ENCODE measurements at regions not wholly inside any gene's neighbourhood (a gene's known extent, or its start where the extent isn't known, plus 50 kb on each side); places are given as distances from the start of the nearest gene placed in this dataset.

DNA sequence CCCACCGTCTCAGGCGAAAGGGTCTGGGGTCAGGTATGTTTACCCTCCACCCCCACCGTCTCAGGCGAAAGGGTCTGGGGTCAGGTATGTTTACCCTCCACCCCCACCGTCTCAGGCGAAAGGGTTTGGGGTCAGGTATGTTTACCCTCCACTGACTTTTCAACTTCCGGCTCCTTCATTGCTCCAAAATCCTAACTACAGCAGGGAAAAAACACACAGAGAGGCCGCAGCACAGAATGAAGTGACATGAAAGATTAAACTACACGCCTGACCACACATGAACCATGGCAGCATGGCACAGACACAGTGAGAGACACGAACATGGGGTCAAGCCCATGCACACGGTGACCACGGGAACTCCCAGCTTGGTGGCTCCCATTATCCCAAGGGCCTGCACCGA lies 634.9 kb upstream of the B3GAT1 start:
- Histone ChIP-seq H3K4me3 (ENCODE audit: low read length in 3 of 3) (no peak overlapping the region), H3K36me3 (ENCODE audit: control insufficient read depth in 2 of 3, insufficient read depth in 3 of 3, low read length in 3 of 3) (no peaks in the 10 kb centered on the region), H3K9me3 (ENCODE audit: control insufficient read depth in 2 of 3, insufficient read depth in 1 of 3, low read length in 3 of 3) (no peaks in the 10 kb centered on the region), H3K27ac (ENCODE audit: low read depth in 2 of 2, low read length in 2 of 2) (no peak overlapping the region), H3K4me1 (ENCODE audit: control insufficient read depth in 2 of 3, insufficient read depth in 2 of 3, low read depth in 1 of 3, low read length in 3 of 3) (no peaks in the 10 kb centered on the region), H3K9ac (ENCODE audit: low read length in 3 of 3) (no peak overlapping the region), H3K27me3 (ENCODE audit: control insufficient read depth, insufficient read depth, low read length) (no peaks in the 10 kb centered on the region)
- DNase-seq: peak in 4 of 5 donors; percentile 46 to 62 (median 54)
- TF ChIP-seq, protein P1, sequence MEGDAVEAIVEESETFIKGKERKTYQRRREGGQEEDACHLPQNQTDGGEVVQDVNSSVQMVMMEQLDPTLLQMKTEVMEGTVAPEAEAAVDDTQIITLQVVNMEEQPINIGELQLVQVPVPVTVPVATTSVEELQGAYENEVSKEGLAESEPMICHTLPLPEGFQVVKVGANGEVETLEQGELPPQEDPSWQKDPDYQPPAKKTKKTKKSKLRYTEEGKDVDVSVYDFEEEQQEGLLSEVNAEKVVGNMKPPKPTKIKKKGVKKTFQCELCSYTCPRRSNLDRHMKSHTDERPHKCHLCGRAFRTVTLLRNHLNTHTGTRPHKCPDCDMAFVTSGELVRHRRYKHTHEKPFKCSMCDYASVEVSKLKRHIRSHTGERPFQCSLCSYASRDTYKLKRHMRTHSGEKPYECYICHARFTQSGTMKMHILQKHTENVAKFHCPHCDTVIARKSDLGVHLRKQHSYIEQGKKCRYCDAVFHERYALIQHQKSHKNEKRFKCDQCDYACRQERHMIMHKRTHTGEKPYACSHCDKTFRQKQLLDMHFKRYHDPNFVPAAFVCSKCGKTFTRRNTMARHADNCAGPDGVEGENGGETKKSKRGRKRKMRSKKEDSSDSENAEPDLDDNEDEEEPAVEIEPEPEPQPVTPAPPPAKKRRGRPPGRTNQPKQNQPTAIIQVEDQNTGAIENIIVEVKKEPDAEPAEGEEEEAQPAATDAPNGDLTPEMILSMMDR (IDR thresholded peaks at IDR 0.05; ENCODE audit: borderline replicate concordance, extremely low read depth, insufficient read depth): no peak
- no peak for FAIRE-seq
- intact Hi-C loops (cut with DNase I): no loop called here

DNA sequence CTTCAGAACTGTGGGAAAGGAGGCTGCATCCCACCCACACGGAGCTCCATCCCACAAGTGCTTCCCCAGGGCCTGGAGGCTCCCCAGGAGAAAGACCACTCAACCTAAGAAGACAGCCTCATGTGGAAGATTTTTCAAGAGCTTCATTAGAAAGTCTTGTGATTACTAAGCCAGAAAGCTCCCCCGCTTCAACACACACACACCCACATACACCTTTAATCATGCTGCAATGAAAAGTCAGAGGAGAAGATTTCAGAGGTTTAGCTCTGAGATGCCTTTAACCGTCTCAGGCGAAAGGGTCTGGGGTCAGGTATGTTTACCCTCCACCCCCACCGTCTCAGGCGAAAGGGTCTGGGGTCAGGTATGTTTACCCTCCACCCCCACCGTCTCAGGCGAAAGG lies 634.5 kb upstream of the B3GAT1 start:
- no peak overlapping the region for H3K4me3 ChIP-seq (ENCODE audit: low read length in 3 of 3)
- no peak overlapping the region for H3K9ac ChIP-seq (ENCODE audit: low read length in 3 of 3)
- DNase-seq: peak in 2 of 5 donors; percentile 45 to 55
- H3K36me3 ChIP-seq (ENCODE audit: control insufficient read depth in 2 of 3, insufficient read depth in 3 of 3, low read length in 3 of 3): no peaks in the 10 kb centered on the region
- H3K9me3 ChIP-seq (ENCODE audit: control insufficient read depth in 2 of 3, insufficient read depth in 1 of 3, low read length in 3 of 3): no peaks in the 10 kb centered on the region
- intact Hi-C loops (cut with DNase I): no loop called here
- H3K27ac ChIP-seq (ENCODE audit: low read depth in 2 of 2, low read length in 2 of 2): no peak overlapping the region
- TF ChIP-seq, protein P1 (IDR thresholded peaks at IDR 0.05; ENCODE audit: borderline replicate concordance, extremely low read depth, insufficient read depth): no peak
- no peaks in the 10 kb centered on the region for H3K4me1 ChIP-seq (ENCODE audit: control insufficient read depth in 2 of 3, insufficient read depth in 2 of 3, low read depth in 1 of 3, low read length in 3 of 3)
- no peak for FAIRE-seq
- no peaks in the 10 kb centered on the region for H3K27me3 ChIP-seq (ENCODE audit: control insufficient read depth, insufficient read depth, low read length)

DNA sequence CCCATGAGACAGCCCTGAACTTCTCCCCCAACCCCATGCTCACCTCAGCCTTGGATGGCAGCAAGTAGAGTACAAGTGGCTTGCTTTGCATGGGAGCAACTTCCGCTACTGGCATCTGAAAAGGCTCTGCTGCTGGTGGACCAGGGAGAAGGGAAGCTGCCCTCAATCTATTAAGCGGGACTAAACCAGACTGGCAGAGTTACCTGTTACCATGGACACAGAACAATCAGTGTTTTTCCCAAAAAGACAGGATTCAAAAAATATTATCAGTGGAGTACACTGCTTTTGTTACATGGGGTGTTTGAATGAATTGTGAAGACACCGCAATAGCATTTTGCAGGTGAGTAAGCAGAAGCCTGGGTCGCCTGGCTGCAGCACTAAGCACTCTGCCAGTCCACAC lies 631.4 kb upstream of the B3GAT1 start:
- DNase-seq (no peak), FAIRE-seq (no peak)
- TF ChIP-seq, protein P1 (IDR thresholded peaks at IDR 0.05; ENCODE audit: borderline replicate concordance, extremely low read depth, insufficient read depth): no peak
- Histone ChIP-seq H3K9ac (ENCODE audit: low read length in 3 of 3) (no peak overlapping the region), H3K4me3 (ENCODE audit: low read length in 3 of 3) (no peak overlapping the region), H3K9me3 (ENCODE audit: control insufficient read depth in 2 of 3, insufficient read depth in 1 of 3, low read length in 3 of 3) (no peaks in the 10 kb centered on the region), H3K27me3 (ENCODE audit: control insufficient read depth, insufficient read depth, low read length) (no peaks in the 10 kb centered on the region), H3K4me1 (ENCODE audit: control insufficient read depth in 2 of 3, insufficient read depth in 2 of 3, low read depth in 1 of 3, low read length in 3 of 3) (no peaks in the 10 kb centered on the region), H3K27ac (ENCODE audit: low read depth in 2 of 2, low read length in 2 of 2) (no peak overlapping the region), H3K36me3 (ENCODE audit: control insufficient read depth in 2 of 3, insufficient read depth in 3 of 3, low read length in 3 of 3) (no peaks in the 10 kb centered on the region)
- intact Hi-C loops (cut with DNase I): no loop called here

DNA sequence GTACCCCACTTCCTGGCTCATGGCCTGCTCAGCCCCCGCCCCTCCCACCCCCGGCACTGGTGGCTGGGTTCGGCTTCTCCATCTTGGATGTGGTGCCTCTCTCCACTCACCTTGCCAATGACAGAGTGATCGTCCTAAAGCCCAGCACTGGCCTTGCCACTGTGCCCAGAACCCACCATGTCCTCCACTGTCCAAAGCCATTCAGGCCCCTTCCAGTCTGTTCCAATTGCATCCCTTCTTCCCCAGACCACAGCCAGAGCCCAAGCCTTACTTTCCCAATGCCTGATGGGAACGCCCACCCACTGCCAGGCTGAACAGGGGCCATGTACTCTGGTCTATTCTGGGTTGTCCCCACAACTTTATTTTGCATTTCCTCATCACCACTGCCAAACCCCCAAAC lies 625.8 kb upstream of the B3GAT1 start:
- intact Hi-C loops (cut with DNase I): no loop called here
- Histone ChIP-seq H3K9ac (ENCODE audit: low read length in 3 of 3) (no peak overlapping the region), H3K27ac (ENCODE audit: low read depth in 2 of 2, low read length in 2 of 2) (no peak overlapping the region), H3K4me1 (ENCODE audit: control insufficient read depth in 2 of 3, insufficient read depth in 2 of 3, low read depth in 1 of 3, low read length in 3 of 3) (no peaks in the 10 kb centered on the region), H3K36me3 (ENCODE audit: control insufficient read depth in 2 of 3, insufficient read depth in 3 of 3, low read length in 3 of 3) (no peaks in the 10 kb centered on the region), H3K9me3 (ENCODE audit: control insufficient read depth in 2 of 3, insufficient read depth in 1 of 3, low read length in 3 of 3) (no peaks in the 10 kb centered on the region), H3K27me3 (ENCODE audit: control insufficient read depth, insufficient read depth, low read length) (no peaks in the 10 kb centered on the region), H3K4me3 (ENCODE audit: low read length in 3 of 3) (no peak overlapping the region)
- no peak for FAIRE-seq
- TF ChIP-seq, protein P1 (IDR thresholded peaks at IDR 0.05; ENCODE audit: borderline replicate concordance, extremely low read depth, insufficient read depth): no peak
- no peak for DNase-seq
